GM12874 (cell line): ENCODE measurements at regions not wholly inside any gene's neighbourhood (a gene's known extent, or its start where the extent isn't known, plus 50 kb on each side); places are given as distances from the start of the nearest gene placed in this dataset.

Source experiments
- TF ChIP-seq, protein P1 (sequence below): IDR thresholded peaks from 2 replicates; pipeline ENCODE4 v1.5.1; 2011; ENCODE audit warnings: low read depth, mild to moderate bottlenecking, control low read depth, low read length, moderate library complexity; ENCODE audit not compliant: insufficient read depth

DNA sequence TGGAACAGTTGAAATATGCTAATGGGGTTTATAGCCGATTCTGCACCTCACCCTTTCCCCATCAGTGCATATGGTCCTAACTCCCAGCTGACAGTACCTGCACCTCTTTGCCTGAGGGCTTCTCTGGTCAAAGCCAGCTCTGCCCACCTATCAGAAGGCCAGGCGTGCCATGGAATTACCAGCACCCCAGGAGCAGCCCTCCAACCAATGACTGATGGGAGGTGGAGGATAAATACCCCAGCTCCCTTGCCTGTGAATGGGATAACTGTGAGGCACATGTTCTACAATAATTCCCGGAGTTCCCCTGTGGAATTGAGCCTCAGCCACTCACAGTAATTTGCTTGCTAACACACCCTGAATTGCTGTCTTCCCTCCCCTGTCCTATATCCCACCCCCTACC is 572.0 kb downstream of the BCOR start:
- TF ChIP-seq, protein P1, sequence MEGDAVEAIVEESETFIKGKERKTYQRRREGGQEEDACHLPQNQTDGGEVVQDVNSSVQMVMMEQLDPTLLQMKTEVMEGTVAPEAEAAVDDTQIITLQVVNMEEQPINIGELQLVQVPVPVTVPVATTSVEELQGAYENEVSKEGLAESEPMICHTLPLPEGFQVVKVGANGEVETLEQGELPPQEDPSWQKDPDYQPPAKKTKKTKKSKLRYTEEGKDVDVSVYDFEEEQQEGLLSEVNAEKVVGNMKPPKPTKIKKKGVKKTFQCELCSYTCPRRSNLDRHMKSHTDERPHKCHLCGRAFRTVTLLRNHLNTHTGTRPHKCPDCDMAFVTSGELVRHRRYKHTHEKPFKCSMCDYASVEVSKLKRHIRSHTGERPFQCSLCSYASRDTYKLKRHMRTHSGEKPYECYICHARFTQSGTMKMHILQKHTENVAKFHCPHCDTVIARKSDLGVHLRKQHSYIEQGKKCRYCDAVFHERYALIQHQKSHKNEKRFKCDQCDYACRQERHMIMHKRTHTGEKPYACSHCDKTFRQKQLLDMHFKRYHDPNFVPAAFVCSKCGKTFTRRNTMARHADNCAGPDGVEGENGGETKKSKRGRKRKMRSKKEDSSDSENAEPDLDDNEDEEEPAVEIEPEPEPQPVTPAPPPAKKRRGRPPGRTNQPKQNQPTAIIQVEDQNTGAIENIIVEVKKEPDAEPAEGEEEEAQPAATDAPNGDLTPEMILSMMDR = no peak

DNA sequence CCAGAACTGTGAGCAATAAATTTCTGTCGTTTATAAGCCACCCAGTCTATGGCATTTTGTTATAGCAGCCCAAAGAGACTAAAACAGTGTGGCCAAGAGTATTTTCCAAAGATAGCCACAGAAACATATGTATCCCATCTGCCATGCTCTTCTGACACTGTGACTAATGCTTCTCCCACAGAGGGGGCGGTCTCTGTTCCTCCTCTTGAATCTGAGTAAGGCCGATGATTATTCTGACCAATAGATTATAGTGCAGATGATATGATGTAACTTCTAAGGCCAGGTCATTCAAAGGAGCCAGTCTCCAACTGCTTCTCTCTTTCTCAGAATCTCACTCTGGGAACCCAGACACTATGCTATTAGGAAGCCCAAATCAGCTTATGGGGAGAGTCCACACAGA is 570.7 kb downstream of the BCOR start:
- TF ChIP-seq, protein P1 = no peak

DNA sequence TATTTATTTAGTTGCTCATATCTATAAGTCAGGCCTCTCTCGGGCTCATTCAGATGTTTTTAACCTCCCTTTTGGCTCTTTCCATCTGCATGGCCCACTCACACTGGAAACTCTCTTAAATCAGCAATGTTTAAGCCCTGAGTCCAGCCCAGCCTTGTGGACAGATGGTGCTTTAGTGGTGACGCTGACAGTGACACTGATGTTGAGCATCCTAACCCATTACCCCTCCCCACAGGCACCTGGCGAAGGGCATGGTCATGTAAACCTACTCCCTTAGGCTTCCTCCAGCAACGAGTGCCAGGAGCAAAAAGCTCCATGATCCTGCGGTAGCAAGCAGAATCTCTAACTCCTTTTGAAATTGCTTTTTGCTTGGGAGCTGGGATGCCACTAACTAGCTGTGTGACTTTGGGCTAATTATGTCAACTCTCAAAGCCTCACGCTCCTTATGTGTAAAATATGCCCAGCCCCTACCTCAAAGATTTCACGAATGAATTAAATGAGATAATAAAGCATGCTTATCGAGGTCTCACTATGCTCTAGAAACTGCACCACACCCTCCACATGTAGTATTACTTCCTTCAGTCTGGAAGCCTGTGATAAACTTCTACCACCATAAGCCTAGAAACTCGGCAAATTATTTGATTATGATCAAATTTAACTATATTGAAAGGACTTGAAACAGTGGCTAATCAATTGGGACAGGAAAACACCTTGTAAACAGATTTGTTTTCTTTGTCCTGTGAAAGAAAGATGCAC is 569.4 kb downstream of the BCOR start:
- TF ChIP-seq, protein P1 = no peak

DNA sequence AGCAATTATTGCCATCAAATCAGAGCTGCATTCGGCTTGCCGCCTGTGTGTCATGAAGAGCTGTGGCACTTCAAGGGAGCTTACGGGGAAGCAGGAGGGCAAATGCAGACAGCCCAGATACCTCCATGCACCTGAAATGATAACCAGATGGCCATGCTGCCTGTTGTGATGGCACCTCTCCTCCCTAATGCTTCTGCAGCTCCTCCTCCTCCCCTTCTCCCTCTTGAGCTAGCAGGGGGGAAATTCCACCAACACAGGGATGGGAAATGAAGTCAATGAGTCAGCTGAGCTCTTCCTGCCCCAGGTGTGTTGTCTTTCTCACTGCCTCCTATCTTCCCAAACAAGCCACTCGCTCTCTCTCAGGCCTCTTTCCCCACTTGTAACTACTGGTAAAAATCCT is 565.0 kb downstream of the BCOR start:
- TF ChIP-seq, protein P1 = no peak

DNA sequence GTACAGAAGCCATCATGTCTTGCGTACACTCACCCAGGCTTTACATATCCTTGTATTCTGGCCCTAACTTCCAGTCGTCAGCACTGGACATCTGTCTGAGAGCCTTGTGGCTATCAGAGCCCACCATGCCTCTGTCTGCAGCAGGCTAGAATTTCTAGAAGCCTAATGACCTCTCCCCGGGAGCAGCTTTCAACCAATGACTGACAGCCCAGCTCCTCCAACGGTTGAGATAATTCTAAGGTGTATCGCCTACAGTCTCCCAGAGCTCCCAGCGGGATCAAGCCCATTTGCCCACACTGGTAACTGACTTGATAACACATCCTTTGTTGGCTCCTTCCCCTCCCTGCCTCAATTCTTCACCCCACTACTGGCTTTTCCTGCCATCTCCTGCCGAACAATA is 562.8 kb downstream of the BCOR start:
- TF ChIP-seq, protein P1 = no peak

DNA sequence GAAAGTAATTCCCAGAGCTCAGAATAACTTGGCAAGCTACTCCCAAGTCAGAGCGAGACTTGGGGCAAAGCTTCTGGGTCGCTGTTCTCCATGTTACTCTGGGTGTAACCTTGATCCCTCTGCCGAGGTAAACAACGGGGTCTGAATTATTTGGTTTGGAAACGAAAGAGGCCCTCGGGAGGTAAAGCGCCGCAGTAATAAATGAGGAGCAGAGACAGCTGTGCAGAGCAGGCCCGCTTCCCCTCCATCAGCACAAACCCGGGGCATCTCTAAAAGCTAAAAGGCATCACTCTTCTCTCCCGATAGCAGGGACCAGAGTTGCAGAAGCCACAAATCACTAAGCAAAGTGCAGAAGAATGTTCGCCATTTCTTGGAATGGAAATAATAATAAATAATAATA is 561.5 kb downstream of the BCOR start:
- TF ChIP-seq, protein P1 = no peak

DNA sequence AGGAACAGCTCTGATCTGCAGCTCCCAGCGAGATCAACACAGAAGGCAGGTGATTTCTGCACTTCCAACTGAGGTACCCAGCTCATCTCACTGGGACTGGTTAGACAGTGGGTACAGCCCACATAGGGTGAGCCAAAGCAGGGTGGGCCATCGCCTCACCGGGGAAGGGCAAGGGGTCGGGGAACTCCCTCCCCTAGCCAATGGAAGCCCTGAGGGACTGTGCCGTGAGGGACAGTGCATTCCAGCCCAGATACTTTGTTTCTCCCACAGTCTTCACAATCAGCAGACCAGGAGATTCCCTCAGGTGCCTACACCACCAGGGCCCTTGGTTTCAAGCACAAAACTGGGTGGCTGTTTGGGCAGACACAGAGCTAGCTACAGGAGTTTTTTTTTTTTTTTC is 555.9 kb downstream of the BCOR start:
- TF ChIP-seq, protein P1 = no peak
